Endothelial cell of umbilical vein (primary cell): ENCODE measurements at regions not wholly inside any gene's neighbourhood (a gene's known extent, or its start where the extent isn't known, plus 50 kb on each side); places are given as distances from the start of the nearest gene placed in this dataset.

ENCODE experiments used
- BruUV-seq: library from RNA; stranded (reverse); fragments of 400-500 nt; replicated peaks from 2 replicates; lab custom pipeline; 2021; lab: Mats Ljungman, UMichigan
- CTCF ChIA-PET: fragments of 300-600, 350-600 bp; sonication (Branson Sonifier 250); formaldehyde crosslinking; loops from one replicate; lab custom pipeline; 2021; ENCODE audit warnings: antibody characterized with exemption, inconsistent platforms; lab: Charles Lee
- POLR2A ChIA-PET: fragments of 300-600, 350-600 bp; sonication (Branson Sonifier 250); formaldehyde crosslinking; loops from one replicate; lab custom pipeline; 2021; ENCODE audit warnings: antibody characterized with exemption, inconsistent platforms; lab: Charles Lee
- DNase-seq: peaks from one replicate; pipeline ENCODE4 v3.0.0-alpha.2; 2011; ENCODE audit warnings: low read depth, low spot score
- FAIRE-seq: peaks from 2 replicates; lab custom pipeline; 2011; peaks lifted over from hg19 to GRCh38; lab: Jason Lieb, UNC
- H2AFZ ChIP-seq: 2 replicates; pipeline ENCODE4 v1.6.0; 2012; ENCODE audit warnings: low read depth, low read length, control low read depth, inconsistent platforms
- H3K27ac ChIP-seq: 2 replicates; pipeline ENCODE4 v1.5.1; 2011; ENCODE audit warnings: low read depth, mild to moderate bottlenecking, control low read depth, low read length, moderate library complexity; ENCODE audit not compliant: insufficient read depth
- H3K27me3 ChIP-seq, 2 experiments: 2 replicates each; pipeline versions ENCODE4 v1.6.0 to v1.6.1; 2011; ENCODE audit warnings: low read length in 2 of 2, mixed read lengths in 1 of 2; ENCODE audit not compliant: control insufficient read depth in 2 of 2, insufficient read depth in 2 of 2
- H3K36me3 ChIP-seq, 2 experiments: 2 replicates in 1 of 2; 3 replicates in 1 of 2; pipeline ENCODE4 v1.5.1; 2011; ENCODE audit warnings: low read length in 2 of 2, mild to moderate bottlenecking in 1 of 2, moderate library complexity in 1 of 2; ENCODE audit not compliant: control insufficient read depth in 2 of 2, insufficient read depth in 2 of 2; ENCODE audit errors: extremely low read depth in 1 of 2
- H3K4me1 ChIP-seq: 3 replicates; pipeline ENCODE4 v1.5.1; 2011; ENCODE audit warnings: mild to moderate bottlenecking, low read length; ENCODE audit not compliant: control insufficient read depth, insufficient read depth; ENCODE audit errors: extremely low read depth
- H3K4me2 ChIP-seq: 2 replicates; pipeline ENCODE4 v1.6.1; 2011; ENCODE audit warnings: low read length, control low read depth, mixed read lengths; ENCODE audit not compliant: insufficient read depth
- H3K4me3 ChIP-seq, 3 experiments: fragments of 200-600 bp in 1 of 3; sonication (generic), shearing (Covaris generic) in 1 of 3; replicated peaks in 1 of 3; 2 replicates each; pipeline ENCODE4 v1.5.1; 2011 to 2016; ENCODE audit warnings: control low read depth in 3 of 3, low read length in 3 of 3, mild to moderate bottlenecking in 2 of 3, inconsistent platforms in 1 of 3, low read depth in 1 of 3, moderate library complexity in 1 of 3; ENCODE audit not compliant: insufficient read depth in 1 of 3
- H3K79me2 ChIP-seq: 2 replicates; pipeline ENCODE4 v1.6.0; 2012; ENCODE audit warnings: low read length, inconsistent platforms; ENCODE audit not compliant: control insufficient read depth, insufficient read depth
- H3K9ac ChIP-seq: replicated peaks from 2 replicates; pipeline ENCODE3; 2011; ENCODE audit warnings: low read length, control low read depth; ENCODE audit not compliant: insufficient read depth; ENCODE audit errors: extremely low read depth
- H3K9me1 ChIP-seq: replicated peaks from 3 replicates; pipeline ENCODE4 v1.6.0; 2011; ENCODE audit warnings: mild to moderate bottlenecking, low read length; ENCODE audit not compliant: control insufficient read depth, insufficient read depth; ENCODE audit errors: extremely low read depth
- H3K9me3 ChIP-seq: replicated peaks from 2 replicates; pipeline ENCODE4 v1.5.1; 2012; ENCODE audit warnings: low read length, inconsistent platforms; ENCODE audit not compliant: control insufficient read depth, insufficient read depth
- H4K20me1 ChIP-seq: replicated peaks from 2 replicates; pipeline ENCODE3; 2011; ENCODE audit warnings: mild to moderate bottlenecking, low read length; ENCODE audit not compliant: control insufficient read depth, insufficient read depth; ENCODE audit errors: extremely low read depth
- EZH2 ChIP-seq: IDR thresholded peaks from 2 replicates; pipeline ENCODE4 v1.6.1; 2012; ENCODE audit warnings: borderline replicate concordance, low read depth, mild to moderate bottlenecking, moderate library complexity, low read length, inconsistent platforms; ENCODE audit not compliant: severe bottlenecking
- FOS ChIP-seq: IDR thresholded peaks from 2 replicates; pipeline ENCODE4 v1.6.1; 2011; ENCODE audit warnings: mild to moderate bottlenecking, low read length, moderate library complexity, borderline replicate concordance; ENCODE audit not compliant: insufficient read depth
- GATA2 ChIP-seq: IDR thresholded peaks from 2 replicates; pipeline ENCODE4 v1.7.0; 2011; ENCODE audit warnings: low read depth, mild to moderate bottlenecking, moderate library complexity, mixed read lengths, low read length; ENCODE audit not compliant: insufficient read length, insufficient read depth
- JUN ChIP-seq: IDR thresholded peaks from 2 replicates; pipeline ENCODE4 v1.6.1; 2011; ENCODE audit warnings: borderline replicate concordance, low read depth; ENCODE audit not compliant: insufficient read length, insufficient read depth
- MYC ChIP-seq: IDR thresholded peaks from one replicate; pipeline ENCODE4 v1.6.1; 2011; ENCODE audit warnings: mild to moderate bottlenecking, low read depth, low read length
- POLR2A ChIP-seq: IDR thresholded peaks from 2 replicates; pipeline ENCODE4 v1.6.1; 2012; ENCODE audit warnings: low read depth, mild to moderate bottlenecking, control low read depth, low read length
- POLR2AphosphoS5 ChIP-seq: IDR thresholded peaks from 2 replicates; pipeline ENCODE4 v1.6.1; 2012; ENCODE audit warnings: low read depth, mild to moderate bottlenecking, control low read depth, low read length, moderate library complexity; ENCODE audit not compliant: insufficient read depth
- dilution Hi-C: fragments of 300-500 bp; cut with MboI; formaldehyde crosslinking; loops from one replicate; pipeline ENCODE4 v1.15.0; 2019; ENCODE audit warnings: low sequenced_read_pairs; ENCODE audit not compliant: extremely low pct_ligation_motif_present
- intact Hi-C: fragments of 100-400 bp; cut with micrococcal nuclease; formaldehyde crosslinking; loops from one replicate; pipeline ENCODE4 v1.10.0; 2022
- TF ChIP-seq, protein P1 (sequence below): IDR thresholded peaks from 2 replicates; pipeline ENCODE4 v1.6.1; 2011; ENCODE audit not compliant: insufficient read depth, insufficient read length
- TF ChIP-seq, protein P2 (sequence below), 2 donors: IDR thresholded peaks; 1 replicate in 1 of 2; 2 replicates in 1 of 2; pipeline ENCODE4 v1.5.1; 2011; ENCODE audit warnings: low read length in 2 of 2, mild to moderate bottlenecking in 2 of 2, moderate library complexity in 2 of 2, control low read depth in 1 of 2, inconsistent platforms in 1 of 2, low read depth in 1 of 2; ENCODE audit not compliant: insufficient read depth in 1 of 2; ENCODE audit errors: extremely low read depth in 1 of 2

GRCh38 chr4:29390921-29391320, 1329.2 kb upstream of the PCDH7 start:
- DNase-seq (no peak), FAIRE-seq (no peak)
- Histone ChIP-seq H3K4me1 (no peaks in the 10 kb centered on the region), H3K9me3 (no peaks in the 10 kb centered on the region), H3K27me3 (no peaks in the 10 kb centered on the region), H3K27ac (no peak overlapping the region), H3K79me2 (no peaks in the 10 kb centered on the region), H3K9me1 (no peaks in the 10 kb centered on the region), H2AFZ (no peak overlapping the region), H3K4me2 (no peak overlapping the region), H3K36me3 (no peaks in the 10 kb centered on the region), H3K9ac (no peak overlapping the region), H4K20me1 (no peaks in the 10 kb centered on the region), H3K4me3 (no peak overlapping the region)
- TF ChIP-seq, protein P1, sequence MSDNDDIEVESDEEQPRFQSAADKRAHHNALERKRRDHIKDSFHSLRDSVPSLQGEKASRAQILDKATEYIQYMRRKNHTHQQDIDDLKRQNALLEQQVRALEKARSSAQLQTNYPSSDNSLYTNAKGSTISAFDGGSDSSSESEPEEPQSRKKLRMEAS, result no peak
- TF ChIP-seq MYC (no peak), FOS (no peak), EZH2 (no peak), POLR2A (no peak), JUN (no peak), GATA2 (no peak), POLR2AphosphoS5 (no peak)
- TF ChIP-seq, protein P2, sequence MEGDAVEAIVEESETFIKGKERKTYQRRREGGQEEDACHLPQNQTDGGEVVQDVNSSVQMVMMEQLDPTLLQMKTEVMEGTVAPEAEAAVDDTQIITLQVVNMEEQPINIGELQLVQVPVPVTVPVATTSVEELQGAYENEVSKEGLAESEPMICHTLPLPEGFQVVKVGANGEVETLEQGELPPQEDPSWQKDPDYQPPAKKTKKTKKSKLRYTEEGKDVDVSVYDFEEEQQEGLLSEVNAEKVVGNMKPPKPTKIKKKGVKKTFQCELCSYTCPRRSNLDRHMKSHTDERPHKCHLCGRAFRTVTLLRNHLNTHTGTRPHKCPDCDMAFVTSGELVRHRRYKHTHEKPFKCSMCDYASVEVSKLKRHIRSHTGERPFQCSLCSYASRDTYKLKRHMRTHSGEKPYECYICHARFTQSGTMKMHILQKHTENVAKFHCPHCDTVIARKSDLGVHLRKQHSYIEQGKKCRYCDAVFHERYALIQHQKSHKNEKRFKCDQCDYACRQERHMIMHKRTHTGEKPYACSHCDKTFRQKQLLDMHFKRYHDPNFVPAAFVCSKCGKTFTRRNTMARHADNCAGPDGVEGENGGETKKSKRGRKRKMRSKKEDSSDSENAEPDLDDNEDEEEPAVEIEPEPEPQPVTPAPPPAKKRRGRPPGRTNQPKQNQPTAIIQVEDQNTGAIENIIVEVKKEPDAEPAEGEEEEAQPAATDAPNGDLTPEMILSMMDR (IDR thresholded peaks at IDR 0.05; ENCODE audit: extremely low read depth in 1 of 2, insufficient read depth in 1 of 2, low read depth in 1 of 2, low read length in 2 of 2), result no peak
- intact Hi-C loops, result no loop called here
- BruUV-seq, result no TSS peak
- ChIA-PET CTCF (interaction anchor here (0.6 kb wide), 1 partner anchor 945 kb away, joined by 3 read pairs; no protein-coding TSS in a partner anchor), POLR2A (no interaction called here)
- dilution Hi-C loops, result no loop called here
